Prostate gland (tissue), 2 donors: ENCODE measurements at regions not wholly inside any gene's neighbourhood (a gene's known extent, or its start where the extent isn't known, plus 50 kb on each side); places are given as distances from the start of the nearest gene placed in this dataset.
"Not testable (repeated sequence)": the region's sequence is repeated elsewhere in the genome, so short reads cannot be mapped to it uniquely, and the experiment has no call there.

Experiments
- CTCF ChIP-seq, 4 experiments: fragments of 200-600 bp in 2 of 4; fragments of 450-650 bp in 2 of 4; sonication (generic) in 2 of 4; IDR thresholded peaks; 1 replicate in 3 of 4; 2 replicates in 1 of 4; pipeline ENCODE4 v1.5.1; 2016 to 2019; ENCODE audit warnings: antibody characterized with exemption in 4 of 4, mild to moderate bottlenecking in 2 of 4, moderate library complexity in 2 of 4
- POLR2A ChIP-seq: fragments of 450-650 bp; IDR thresholded peaks from one replicate; pipeline ENCODE4 v1.6.1; 2016; ENCODE audit warnings: antibody characterized with exemption, mild to moderate bottlenecking
- POLR2AphosphoS5 ChIP-seq: sonication (generic); formaldehyde crosslinking; IDR thresholded peaks from one replicate; pipeline ENCODE4 v1.6.1; 2017; ENCODE audit warnings: antibody characterized with exemption

DNA sequence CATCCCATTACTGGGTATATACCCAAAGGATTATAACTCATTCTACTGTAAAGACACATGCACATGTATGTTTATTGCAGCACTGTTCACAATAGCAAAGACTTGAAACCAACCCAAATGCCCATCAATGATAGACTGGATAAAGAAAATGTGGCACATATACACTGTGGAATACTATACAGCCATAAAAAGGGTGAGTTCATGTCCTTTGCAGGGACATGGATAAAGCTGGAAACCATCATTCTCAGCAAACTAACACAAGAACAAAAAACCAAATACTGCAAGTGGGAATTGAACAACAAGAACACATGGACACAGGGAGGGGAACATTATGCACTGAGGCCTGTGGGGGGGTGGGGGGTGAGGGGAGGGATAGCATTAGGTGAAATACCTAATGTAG, 1155.9 kb downstream of the UQCRFS1 start:
- not testable (repeated sequence) for TF ChIP-seq POLR2A; CTCF (IDR thresholded peaks at IDR 0.05); POLR2AphosphoS5
